ENCODE measurements at regions not wholly inside any gene's neighbourhood (a gene's known extent, or its start where the extent isn't known, plus 50 kb on each side); places are given as distances from the start of the nearest gene placed in this dataset.

GRCh38 chr9:104286799-104287198 is 192.7 kb downstream of the SMC2 start:
- Histone ChIP-seq H3K4me3 (no peak overlapping the region), H3K27ac (no peak overlapping the region), H3K9me3 (no peaks in the 10 kb centered on the region), H3K36me3 (no peaks in the 10 kb centered on the region), H3K4me1 (no peaks in the 10 kb centered on the region), H3K27me3 (no peaks in the 10 kb centered on the region)
- no peak for TF ChIP-seq CTCF (IDR thresholded peaks at IDR 0.05)
- intact Hi-C loops (cut with DNase I), result no loop called here
- DNase-seq (ENCODE audit: low spot score in 2 of 2), result no peak

- DNase-seq (ENCODE audit: low spot score in 2 of 2), result no peak
Measured at GRCh38 chr9:104287253-104287878, 193.3 kb downstream of the SMC2 start.

GRCh38 chr9:104293877-104294276 is 199.8 kb downstream of the SMC2 start:
- Histone ChIP-seq H3K27ac (no peak overlapping the region), H3K36me3 (no peaks in the 10 kb centered on the region), H3K4me1 (no peaks in the 10 kb centered on the region), H3K27me3 (no peaks in the 10 kb centered on the region), H3K9me3 (no peaks in the 10 kb centered on the region), H3K4me3 (no peak overlapping the region)
- DNase-seq (ENCODE audit: low spot score in 2 of 2), result no peak
- intact Hi-C loops (cut with DNase I), result no loop called here
- no peak for TF ChIP-seq CTCF (IDR thresholded peaks at IDR 0.05)

More at GRCh38 chr9:104287253-104287878, 193.3 kb downstream of the SMC2 start:
- no peaks in the 10 kb centered on the region for H3K27me3 ChIP-seq
- H3K4me1 ChIP-seq, result no peaks in the 10 kb centered on the region
- TF ChIP-seq CTCF (IDR thresholded peaks at IDR 0.05), result no peak
- H3K9me3 ChIP-seq, result no peaks in the 10 kb centered on the region
- intact Hi-C loops (cut with DNase I), result no loop called here
- no peak overlapping the region for H3K4me3 ChIP-seq
- H3K36me3 ChIP-seq, result no peaks in the 10 kb centered on the region
- H3K27ac ChIP-seq, result no peak overlapping the region

GRCh38 chr9:104300124-104300523 is 203.9 kb upstream of the OR13F1 start:
- no peak overlapping the region for H3K27ac ChIP-seq
- H3K4me1 ChIP-seq, result no peaks in the 10 kb centered on the region
- no peak for DNase-seq (ENCODE audit: low spot score in 2 of 2)
- H3K9me3 ChIP-seq, result no peaks in the 10 kb centered on the region
- no peaks in the 10 kb centered on the region for H3K36me3 ChIP-seq
- H3K27me3 ChIP-seq, result no peaks in the 10 kb centered on the region
- H3K4me3 ChIP-seq, result no peak overlapping the region
- intact Hi-C loops (cut with DNase I), result no loop called here
- TF ChIP-seq CTCF (IDR thresholded peaks at IDR 0.05), result no peak

GRCh38 chr9:104301755-104302154 is 202.3 kb upstream of the OR13F1 start:
- H3K4me1 ChIP-seq, result no peaks in the 10 kb centered on the region
- no peaks in the 10 kb centered on the region for H3K36me3 ChIP-seq
- TF ChIP-seq CTCF (IDR thresholded peaks at IDR 0.05), result no peak
- H3K9me3 ChIP-seq, result peaks cover 0 to 4% of the 10 kb centered on the region in 2 donors
- intact Hi-C loops (cut with DNase I), result no loop called here
- no peak for DNase-seq (ENCODE audit: low spot score in 2 of 2)
- no peak overlapping the region for H3K27ac ChIP-seq
- no peak overlapping the region for H3K4me3 ChIP-seq
- H3K27me3 ChIP-seq, result no peaks in the 10 kb centered on the region

- no peaks in the 10 kb centered on the region for H3K36me3 ChIP-seq
- peaks cover 0 to 4% of the 10 kb centered on the region in 2 donors for H3K9me3 ChIP-seq
- H3K27ac ChIP-seq, result no peak overlapping the region
- no peaks in the 10 kb centered on the region for H3K27me3 ChIP-seq
- no peak overlapping the region for H3K4me3 ChIP-seq
- intact Hi-C loops (cut with DNase I), result no loop called here
- H3K4me1 ChIP-seq, result no peaks in the 10 kb centered on the region
- no peak for DNase-seq (ENCODE audit: low spot score in 2 of 2)
- no peak for TF ChIP-seq CTCF (IDR thresholded peaks at IDR 0.05)
Measured at GRCh38 chr9:104302775-104303174, 201.3 kb upstream of the OR13F1 start.

Data from ascending aorta (tissue), 2 donors.